ENCODE measurements at regions not wholly inside any gene's neighbourhood (a gene's known extent, or its start where the extent isn't known, plus 50 kb on each side); places are given as distances from the start of the nearest gene placed in this dataset.

- ChIA-PET CTCF (interaction anchor here (0.6 kb wide), 1 partner anchor 14 kb away, joined by 3 read pairs; no protein-coding TSS in a partner anchor), POLR2A (ENCODE audit: low non-redundant PET) (no interaction called here)
- no peak overlapping the region for H3K27ac ChIP-seq
- no peak for TF ChIP-seq CTCF (conservative IDR thresholded peaks at IDR 0.05; ENCODE audit: low read depth)
- DNase-seq (ENCODE audit: low spot score): no peak
Observed at GRCh38 chr9:3161912-3162311, 318.0 kb upstream of the PUM3 start.

- ChIA-PET CTCF (no interaction called here), POLR2A (ENCODE audit: low non-redundant PET) (no interaction called here)
- no peak for DNase-seq (ENCODE audit: low spot score)
Observed at GRCh38 chr9:3157011-3157410, 313.1 kb upstream of the PUM3 start.

GRCh38 chr9:3151672-3152576, 308.0 kb upstream of the PUM3 start:
- DNase-seq (ENCODE audit: low spot score): no peak
- CTCF ChIA-PET: interaction anchor here (0.6 kb wide), 1 partner anchor 29 kb away, joined by 3 read pairs; no protein-coding TSS in a partner anchor

More at GRCh38 chr9:3157011-3157410, 313.1 kb upstream of the PUM3 start:
- no peak overlapping the region for H3K27ac ChIP-seq
- TF ChIP-seq CTCF (conservative IDR thresholded peaks at IDR 0.05; ENCODE audit: low read depth): no peak

GRCh38 chr9:3150074-3150473, 306.2 kb upstream of the PUM3 start:
- POLR2A ChIA-PET (ENCODE audit: low non-redundant PET): no interaction called here
- no peak for TF ChIP-seq CTCF (conservative IDR thresholded peaks at IDR 0.05; ENCODE audit: low read depth)
- CTCF ChIA-PET: no interaction called here
- H3K27ac ChIP-seq: no peak overlapping the region
- no peak for DNase-seq (ENCODE audit: low spot score)

More at GRCh38 chr9:3151672-3152576, 308.0 kb upstream of the PUM3 start:
- no peak overlapping the region for H3K27ac ChIP-seq
- no peak for TF ChIP-seq CTCF (conservative IDR thresholded peaks at IDR 0.05; ENCODE audit: low read depth)
- POLR2A ChIA-PET (ENCODE audit: low non-redundant PET): no interaction called here

- POLR2A ChIA-PET (ENCODE audit: low non-redundant PET): no interaction called here
- no peak for TF ChIP-seq CTCF (conservative IDR thresholded peaks at IDR 0.05; ENCODE audit: low read depth)
- no peak overlapping the region for H3K27ac ChIP-seq
- CTCF ChIA-PET: no interaction called here
- no peak for DNase-seq (ENCODE audit: low spot score)
Observed at GRCh38 chr9:3138231-3139229, 294.6 kb upstream of the PUM3 start.

GRCh38 chr9:3137347-3137695, 293.4 kb upstream of the PUM3 start:
- TF ChIP-seq CTCF (conservative IDR thresholded peaks at IDR 0.05; ENCODE audit: low read depth): no peak
- DNase-seq (ENCODE audit: low spot score): no peak
- ChIA-PET POLR2A (ENCODE audit: low non-redundant PET) (no interaction called here), CTCF (no interaction called here)
- no peak overlapping the region for H3K27ac ChIP-seq
